Small intestine (tissue), 7 donors: ENCODE measurements at regions not wholly inside any gene's neighbourhood (a gene's known extent, or its start where the extent isn't known, plus 50 kb on each side); places are given as distances from the start of the nearest gene placed in this dataset.

ENCODE experiments used
- DNase-seq, 2 donors: peaks; one replicate each; pipeline versions ENCODE4 v3.0.0 to v3.0.0-alpha.2; 2013
- FAIRE-seq: peaks from 2 replicates; lab custom pipeline; 2012; peaks lifted over from hg19 to GRCh38; lab: Jason Lieb, UNC
- H3K27ac ChIP-seq, 3 donors: one replicate each; pipeline ENCODE4 v1.5.1; 2013; ENCODE audit warnings: low read length in 2 of 3, mild to moderate bottlenecking in 2 of 3, control low read depth in 1 of 3, inconsistent platforms in 1 of 3, low read depth in 1 of 3, moderate library complexity in 1 of 3
- H3K27me3 ChIP-seq, 3 donors: one replicate each; pipeline ENCODE4 v1.6.1; 2013; ENCODE audit warnings: low read length in 3 of 3, inconsistent platforms in 1 of 3; ENCODE audit not compliant: control insufficient read depth in 3 of 3, insufficient read depth in 3 of 3
- H3K36me3 ChIP-seq, 3 donors: one replicate each; pipeline ENCODE4 v1.6.1; 2013; ENCODE audit warnings: low read length in 3 of 3, inconsistent platforms in 1 of 3, low read depth in 1 of 3, mild to moderate bottlenecking in 1 of 3, moderate library complexity in 1 of 3; ENCODE audit not compliant: control insufficient read depth in 3 of 3, insufficient read depth in 2 of 3
- H3K4me1 ChIP-seq, 3 donors: one replicate each; pipeline ENCODE4 v1.6.1; 2013; ENCODE audit warnings: low read length in 2 of 3, inconsistent platforms in 1 of 3, low read depth in 1 of 3, mild to moderate bottlenecking in 1 of 3, moderate library complexity in 1 of 3; ENCODE audit not compliant: control insufficient read depth in 3 of 3, insufficient read depth in 2 of 3
- H3K4me3 ChIP-seq, 3 donors: one replicate each; pipeline ENCODE4 v1.5.1; 2013; ENCODE audit warnings: low read length in 3 of 3, control low read depth in 1 of 3, inconsistent platforms in 1 of 3, low read depth in 1 of 3, mild to moderate bottlenecking in 1 of 3, moderate library complexity in 1 of 3
- H3K9me3 ChIP-seq, 2 donors: one replicate each; pipeline ENCODE4 v1.6.1; 2013; ENCODE audit warnings: low read depth in 1 of 2, low read length in 1 of 2; ENCODE audit not compliant: control insufficient read depth in 2 of 2, insufficient read depth in 1 of 2
- WGBS, 3 donors: extraction: QIAGEN DNeasy Blood & Tissue Kit; methylation state at CpG; one replicate each; pipeline ENCODE4 v1.1.7; 2013; 5-methylcytosine and 5-hydroxymethylcytosine counted together
- donor health status: healthy with polysubstance abuse.
- donor health status: control.
- donor health status: control.
- donor health status: Bipolar disorder and iron deficiency.
- donor health status: healthy.

DNA sequence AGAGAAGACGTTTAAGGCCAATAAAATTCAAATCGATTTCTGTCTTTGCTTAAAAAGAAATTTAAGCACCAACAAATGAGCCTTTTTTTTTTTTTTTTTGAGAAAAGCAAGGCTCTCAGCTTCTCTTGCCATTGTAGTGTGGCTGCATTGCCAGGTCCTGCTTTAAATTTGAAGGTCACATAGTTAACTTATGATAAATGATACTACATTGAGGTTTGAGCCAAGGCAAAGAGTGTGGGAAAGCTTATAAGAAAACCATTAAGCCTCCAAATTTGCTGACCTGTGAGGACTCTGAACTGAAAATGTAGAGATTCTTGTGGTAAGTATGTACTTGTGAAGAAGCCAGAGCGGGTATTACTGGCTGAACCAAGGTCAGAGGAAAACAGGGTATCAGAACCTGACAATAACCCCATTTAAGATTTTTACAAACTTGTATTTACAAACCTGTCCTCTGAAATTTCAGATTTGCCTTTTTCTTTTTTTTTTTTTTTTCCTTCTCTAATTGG, 519.7 kb upstream of the RGMA start:
- H3K4me1 ChIP-seq, result no peaks in the 10 kb centered on the region
- no peak overlapping the region for H3K4me3 ChIP-seq
- FAIRE-seq (no peak), DNase-seq (no peak)
- H3K27ac ChIP-seq, result no peak overlapping the region
- no peaks in the 10 kb centered on the region for H3K9me3 ChIP-seq
- no peaks in the 10 kb centered on the region for H3K36me3 ChIP-seq
- WGBS, 3 donors, result 53 to 77% (median 68%) methylated on average over 3 of the region's 3 CpGs
- no peaks in the 10 kb centered on the region for H3K27me3 ChIP-seq

DNA sequence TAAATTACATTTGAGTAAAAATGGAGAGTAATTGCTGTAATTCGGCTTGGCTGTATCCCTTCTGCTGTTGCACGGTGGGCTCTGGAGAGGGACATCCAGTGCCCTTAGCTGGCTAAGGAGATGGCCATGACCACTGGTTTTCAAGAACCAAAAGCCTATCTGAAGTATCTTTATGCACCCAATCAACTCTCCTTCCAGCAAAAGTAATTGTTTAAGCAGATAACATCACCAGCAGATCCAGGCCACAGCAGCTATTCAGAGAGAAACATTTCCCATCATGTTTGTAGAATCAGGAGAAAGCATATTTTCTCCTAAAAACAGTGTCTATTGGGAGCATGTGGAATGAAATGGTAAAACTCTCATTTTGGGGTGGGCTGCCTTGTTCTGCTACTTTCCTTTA, 514.5 kb upstream of the RGMA start:
- H3K27ac ChIP-seq, result no peak overlapping the region
- 77 to 79% (median 79%) methylated on average over 2 of the region's 2 CpGs for WGBS, 3 donors
- H3K36me3 ChIP-seq, result no peaks in the 10 kb centered on the region
- no peaks in the 10 kb centered on the region for H3K9me3 ChIP-seq
- H3K4me3 ChIP-seq, result no peak overlapping the region
- FAIRE-seq (no peak), DNase-seq (no peak)
- H3K4me1 ChIP-seq, result no peaks in the 10 kb centered on the region
- no peaks in the 10 kb centered on the region for H3K27me3 ChIP-seq

DNA sequence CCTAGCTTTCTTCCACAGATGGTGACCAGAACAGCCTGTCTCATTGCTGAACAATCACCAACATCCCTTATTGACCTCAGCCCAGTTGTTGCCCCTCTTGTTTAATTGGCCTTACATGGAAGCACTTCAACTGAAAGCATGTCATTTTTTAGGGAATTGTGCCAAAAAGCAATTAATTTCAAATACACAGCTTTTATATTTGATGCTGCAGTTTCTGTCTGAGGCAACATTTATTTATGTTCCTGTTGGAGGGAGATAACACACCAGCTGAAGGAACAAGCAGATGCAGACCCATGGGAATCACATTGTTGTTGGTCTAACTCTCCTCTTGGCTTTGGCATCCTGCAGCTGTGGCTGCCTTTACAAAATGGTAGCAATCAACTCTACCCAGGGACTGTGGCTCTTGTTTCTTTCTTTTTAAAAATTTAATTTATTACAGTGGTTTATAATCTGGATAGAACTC, 498.1 kb upstream of the RGMA start:
- Histone ChIP-seq H3K4me3 (no peak overlapping the region), H3K27me3 (no peaks in the 10 kb centered on the region), H3K4me1 (no peaks in the 10 kb centered on the region), H3K36me3 (no peaks in the 10 kb centered on the region), H3K9me3 (no peaks in the 10 kb centered on the region), H3K27ac (no peak overlapping the region)
- FAIRE-seq, result no peak
- no peak for DNase-seq

GRCh38 chr15:93585012-93585411, 496.0 kb upstream of the RGMA start:
- Histone ChIP-seq H3K27me3 (no peaks in the 10 kb centered on the region), H3K4me1 (no peaks in the 10 kb centered on the region), H3K9me3 (peaks cover 0 to under 1% of the 10 kb centered on the region in 2 donors), H3K36me3 (no peaks in the 10 kb centered on the region), H3K27ac (no peak overlapping the region), H3K4me3 (no peak overlapping the region)
- no peak for DNase-seq
- no peak for FAIRE-seq
- 71 to 83% (median 71%) methylated on average over 2 of the region's 2 CpGs for WGBS, 3 donors

DNA sequence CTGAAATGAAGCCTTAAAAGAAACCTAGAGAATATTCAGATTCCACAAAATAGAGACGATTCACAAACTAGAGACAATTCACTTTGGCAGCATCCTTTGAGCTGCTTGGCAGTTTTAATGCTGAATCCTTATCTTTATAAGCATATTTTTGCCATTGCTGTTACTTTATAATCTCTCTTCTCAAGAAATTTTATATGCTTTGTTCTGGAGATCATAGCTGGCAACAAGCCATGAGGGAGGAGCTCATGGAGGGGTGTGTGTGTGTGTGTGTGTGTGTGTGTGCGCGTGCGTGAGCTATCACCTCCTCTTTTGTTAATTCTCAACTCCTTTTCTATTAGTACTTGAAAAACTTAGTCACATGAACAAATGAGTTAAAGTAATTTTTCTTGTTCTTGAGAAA, 495.0 kb upstream of the RGMA start:
- Histone ChIP-seq H3K36me3 (no peaks in the 10 kb centered on the region), H3K4me1 (no peaks in the 10 kb centered on the region), H3K27ac (no peak overlapping the region), H3K27me3 (no peaks in the 10 kb centered on the region), H3K9me3 (peaks cover 0 to 3% of the 10 kb centered on the region in 2 donors), H3K4me3 (no peak overlapping the region)
- FAIRE-seq (no peak), DNase-seq (no peak)
- WGBS, 3 donors, result 63 to 87% (median 81%) methylated on average over 4 of the region's 4 CpGs

- no peak for FAIRE-seq
- Histone ChIP-seq H3K4me3 (no peak overlapping the region), H3K36me3 (no peaks in the 10 kb centered on the region), H3K9me3 (peaks cover 0 to 3% of the 10 kb centered on the region in 2 donors), H3K27ac (no peak overlapping the region), H3K4me1 (no peaks in the 10 kb centered on the region), H3K27me3 (no peaks in the 10 kb centered on the region)
- no peak for DNase-seq
- WGBS, 3 donors, result 58 to 69% (median 62%) methylated on average over 3 of the region's 3 CpGs
Measured at GRCh38 chr15:93583552-93583951, 494.5 kb upstream of the RGMA start.

GRCh38 chr15:93570527-93570926, 481.5 kb upstream of the RGMA start:
- no peaks in the 10 kb centered on the region for H3K36me3 ChIP-seq
- DNase-seq, result no peak
- H3K9me3 ChIP-seq, result no peaks in the 10 kb centered on the region
- no peak overlapping the region for H3K27ac ChIP-seq
- H3K4me1 ChIP-seq, result no peaks in the 10 kb centered on the region
- H3K27me3 ChIP-seq, result no peaks in the 10 kb centered on the region
- no peak overlapping the region for H3K4me3 ChIP-seq
- 75 to 82% (median 81%) methylated on average over 7 of the region's 7 CpGs for WGBS, 3 donors
- no peak for FAIRE-seq

GRCh38 chr15:93566762-93567161, 477.8 kb upstream of the RGMA start:
- Histone ChIP-seq H3K4me3 (no peak overlapping the region), H3K27me3 (no peaks in the 10 kb centered on the region)

DNA sequence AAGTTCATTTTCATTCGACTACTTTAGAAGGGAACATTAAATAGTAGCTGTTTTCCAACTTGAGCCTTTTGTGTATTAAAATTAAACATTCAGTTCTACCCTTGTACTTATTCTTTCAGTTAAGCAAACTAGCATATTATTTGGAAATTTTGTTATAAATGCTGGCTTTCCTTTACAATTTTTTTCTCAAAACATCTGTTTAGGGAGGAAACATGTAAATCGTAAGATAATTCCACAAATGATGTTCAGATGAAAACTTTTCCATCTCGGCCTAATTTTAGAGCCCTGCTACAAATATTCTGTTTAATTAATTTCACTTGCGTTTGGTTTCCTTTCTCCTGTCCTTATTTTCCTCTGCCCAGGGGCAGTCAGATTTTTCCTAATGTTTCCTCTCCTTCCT, 476.2 kb upstream of the RGMA start:
- Histone ChIP-seq H3K9me3 (no peaks in the 10 kb centered on the region), H3K4me3 (no peak overlapping the region), H3K27me3 (no peaks in the 10 kb centered on the region), H3K4me1 (no peaks in the 10 kb centered on the region), H3K36me3 (no peaks in the 10 kb centered on the region), H3K27ac (no peak overlapping the region)
- no peak for FAIRE-seq
- WGBS, 3 donors, result 58 to 69% (median 69%) methylated on average over 4 of the region's 4 CpGs
- DNase-seq, result no peak

More at GRCh38 chr15:93566762-93567161, 477.8 kb upstream of the RGMA start:
- no peak overlapping the region for H3K27ac ChIP-seq
- 41 to 57% (median 47%) methylated on average over 3 of the region's 3 CpGs for WGBS, 3 donors
- no peak for DNase-seq
- H3K4me1 ChIP-seq, result no peaks in the 10 kb centered on the region
- H3K9me3 ChIP-seq, result no peaks in the 10 kb centered on the region
- no peak for FAIRE-seq
- no peaks in the 10 kb centered on the region for H3K36me3 ChIP-seq
